Fibroblast of pulmonary artery (primary cell): ENCODE measurements at regions not wholly inside any gene's neighbourhood (a gene's known extent, or its start where the extent isn't known, plus 50 kb on each side); places are given as distances from the start of the nearest gene placed in this dataset.

Experiments used
- DNase-seq: peaks from one replicate; pipeline ENCODE4 v3.0.0-alpha.2; 2010; ENCODE audit warnings: low read depth
- H3K4me3 ChIP-seq: replicated peaks from 2 replicates; pipeline ENCODE4 v1.5.1; 2011; ENCODE audit warnings: low read depth, mild to moderate bottlenecking, control low read depth, low read length, moderate library complexity
- CTCF ChIP-seq: IDR thresholded peaks from 2 replicates; pipeline ENCODE4 v1.5.1; 2011; ENCODE audit warnings: mild to moderate bottlenecking, control low read depth, low read length, inconsistent platforms; ENCODE audit errors: missing control alignments

- no peak overlapping the region for H3K4me3 ChIP-seq
- no peak for TF ChIP-seq CTCF
- DNase-seq: no peak
Measured at GRCh38 chr5:114192108-114192507, 169.8 kb upstream of the KCNN2 start.

GRCh38 chr5:114201332-114201731 is 160.5 kb upstream of the KCNN2 start:
- TF ChIP-seq CTCF: no peak
- H3K4me3 ChIP-seq: no peak overlapping the region
- no peak for DNase-seq

GRCh38 chr5:114204923-114205322 is 156.9 kb upstream of the KCNN2 start:
- DNase-seq: no peak
- H3K4me3 ChIP-seq: no peak overlapping the region
- no peak for TF ChIP-seq CTCF

- no peak overlapping the region for H3K4me3 ChIP-seq
- no peak for DNase-seq
- TF ChIP-seq CTCF: no peak
Measured at GRCh38 chr5:114206640-114207039, 155.2 kb upstream of the KCNN2 start.

GRCh38 chr5:114207615-114208014 is 154.3 kb upstream of the KCNN2 start:
- no peak for DNase-seq
- no peak overlapping the region for H3K4me3 ChIP-seq
- no peak for TF ChIP-seq CTCF

- no peak for DNase-seq
- H3K4me3 ChIP-seq: no peak overlapping the region
- no peak for TF ChIP-seq CTCF
Measured at GRCh38 chr5:114208120-114208519, 153.8 kb upstream of the KCNN2 start.

GRCh38 chr5:114208588-114208987 is 153.3 kb upstream of the KCNN2 start:
- H3K4me3 ChIP-seq: no peak overlapping the region
- TF ChIP-seq CTCF: no peak
- no peak for DNase-seq
